Gastrocnemius medialis (tissue), 4 donors: ENCODE measurements at regions not wholly inside any gene's neighbourhood (a gene's known extent, or its start where the extent isn't known, plus 50 kb on each side); places are given as distances from the start of the nearest gene placed in this dataset.

ENCODE experiments used
- ATAC-seq, 2 donors: fragments of 150-250 bp; one replicate each; pipeline ENCODE4 v1.9.1; 2016
- DNase-seq, 2 donors: peaks; one replicate each; pipeline ENCODE4 v3.0.0-alpha.2; 2019
- H3K27ac ChIP-seq, 4 donors: fragments of 200-600 bp; sonication (generic); 1 replicate in 1 of 4; 2 replicates in 3 of 4; pipeline ENCODE4 v1.5.1; 2016 to 2018; ENCODE audit warnings: mild to moderate bottlenecking in 2 of 4, moderate library complexity in 1 of 4
- H3K27me3 ChIP-seq, 3 donors: fragments of 200-600 bp; sonication (generic) in 2 of 3; 1 replicate in 1 of 3; 2 replicates in 2 of 3; pipeline versions ENCODE4 v1.5.1 to v1.6.0; 2016 to 2019; ENCODE audit warnings: mild to moderate bottlenecking in 1 of 3, moderate library complexity in 1 of 3
- H3K36me3 ChIP-seq, 2 donors: fragments of 200-600 bp; sonication (generic) in 1 of 2; one replicate each; pipeline ENCODE4 v1.5.1; 2017 to 2018
- H3K4me1 ChIP-seq, 2 donors: fragments of 200-600 bp; sonication (generic) in 1 of 2; one replicate each; pipeline ENCODE4 v1.5.1; 2016 to 2017; ENCODE audit warnings: mild to moderate bottlenecking in 2 of 2
- H3K4me3 ChIP-seq, 4 donors: fragments of 200-600 bp; sonication (generic) in 3 of 4; 1 replicate in 1 of 4; 2 replicates in 3 of 4; pipeline ENCODE4 v1.5.1; 2016 to 2019; ENCODE audit warnings: mild to moderate bottlenecking in 2 of 4
- H3K9me3 ChIP-seq, 3 donors: fragments of 200-600 bp; sonication (generic) in 2 of 3; 1 replicate in 1 of 3; 2 replicates in 2 of 3; pipeline ENCODE4 v1.5.1; 2016 to 2019
- CTCF ChIP-seq, 5 experiments: fragments of 450-650 bp in 3 of 5; fragments of 200-600 bp in 2 of 5; sonication (generic) in 2 of 5; IDR thresholded peaks in 4 of 5; conservative IDR thresholded peaks in 1 of 5; 1 replicate in 4 of 5; 2 replicates in 1 of 5; pipeline ENCODE4 v1.5.1; 2016 to 2019; ENCODE audit warnings: antibody characterized with exemption in 5 of 5, mild to moderate bottlenecking in 3 of 5, moderate library complexity in 3 of 5
- POLR2A ChIP-seq, 2 donors: fragments of 450-650 bp; IDR thresholded peaks; one replicate each; pipeline ENCODE4 v1.6.1; 2017; ENCODE audit warnings: antibody characterized with exemption in 2 of 2, mild to moderate bottlenecking in 2 of 2, moderate library complexity in 2 of 2
- in situ Hi-C, 4 donors: fragments of 200-750 bp; cut with MboI; loops; one replicate each; pipeline versions ENCODE4 v1.15.0 to v1.8.0; 2017; ENCODE audit warnings: low sequenced_read_pairs in 4 of 4
- intact Hi-C: fragments of 100-400 bp; cut with DNase I; formaldehyde crosslinking; loops from one replicate; pipeline ENCODE4 v1.15.1; 2023; ENCODE audit warnings: low total_unique reads

- DNase-seq = no peak
- no peak for ATAC-seq
- intact Hi-C loops (no loop called here), in situ Hi-C loops (no loop called here)
- no peaks in the 10 kb centered on the region for H3K4me1 ChIP-seq
- no peak overlapping the region for H3K27ac ChIP-seq
- H3K36me3 ChIP-seq = no peaks in the 10 kb centered on the region
- H3K9me3 ChIP-seq = no peaks in the 10 kb centered on the region
- TF ChIP-seq CTCF (IDR thresholded peaks at IDR 0.05 in 4 of 5, conservative IDR thresholded peaks at IDR 0.05 in 1 of 5) (no peak), POLR2A (IDR thresholded peaks at IDR 0.05) (no peak)
- H3K4me3 ChIP-seq = no peak overlapping the region
- H3K27me3 ChIP-seq = no peaks in the 10 kb centered on the region
These were observed 115.7 kb upstream of the PPP2R3A start for GRCh38 chr3:135849827-135850226.

GRCh38 chr3:135851201-135852081 is 114.1 kb upstream of the PPP2R3A start:
- Histone ChIP-seq H3K27ac (no peak overlapping the region), H3K4me1 (no peaks in the 10 kb centered on the region), H3K9me3 (no peaks in the 10 kb centered on the region), H3K27me3 (no peaks in the 10 kb centered on the region), H3K4me3 (no peak overlapping the region), H3K36me3 (no peaks in the 10 kb centered on the region)
- ATAC-seq (no peak), DNase-seq (no peak)
- intact Hi-C loops = no loop called here
- TF ChIP-seq POLR2A (IDR thresholded peaks at IDR 0.05) (no peak), CTCF (IDR thresholded peaks at IDR 0.05 in 4 of 5, conservative IDR thresholded peaks at IDR 0.05 in 1 of 5) (no peak)
- in situ Hi-C loops = no loop called here

- intact Hi-C loops = no loop called here
- H3K36me3 ChIP-seq = no peaks in the 10 kb centered on the region
- H3K4me3 ChIP-seq = no peak overlapping the region
- no peaks in the 10 kb centered on the region for H3K4me1 ChIP-seq
- in situ Hi-C loops = no loop called here
- H3K27me3 ChIP-seq = no peaks in the 10 kb centered on the region
- H3K9me3 ChIP-seq = no peaks in the 10 kb centered on the region
- no peak overlapping the region for H3K27ac ChIP-seq
- no peak for TF ChIP-seq CTCF (IDR thresholded peaks at IDR 0.05 in 4 of 5, conservative IDR thresholded peaks at IDR 0.05 in 1 of 5)
- no peak for TF ChIP-seq POLR2A (IDR thresholded peaks at IDR 0.05)
- ATAC-seq (no peak), DNase-seq (no peak)
These were observed 111.5 kb upstream of the PPP2R3A start for GRCh38 chr3:135853981-135854380.

- Histone ChIP-seq H3K4me3 (no peak overlapping the region), H3K27ac (no peak overlapping the region), H3K4me1 (no peaks in the 10 kb centered on the region), H3K36me3 (no peaks in the 10 kb centered on the region), H3K9me3 (no peaks in the 10 kb centered on the region), H3K27me3 (no peaks in the 10 kb centered on the region)
- DNase-seq (no peak), ATAC-seq (no peak)
- TF ChIP-seq POLR2A (IDR thresholded peaks at IDR 0.05) (no peak), CTCF (IDR thresholded peaks at IDR 0.05 in 4 of 5, conservative IDR thresholded peaks at IDR 0.05 in 1 of 5) (no peak)
- in situ Hi-C loops (no loop called here), intact Hi-C loops (no loop called here)
These were observed 104.8 kb upstream of the PPP2R3A start for GRCh38 chr3:135860761-135861160.
